ENCODE measurements at regions not wholly inside any gene's neighbourhood (a gene's known extent, or its start where the extent isn't known, plus 50 kb on each side); places are given as distances from the start of the nearest gene placed in this dataset.

GRCh38 chr12:28746734-28747325 is 402.2 kb upstream of the FAR2 start:
- TF ChIP-seq CTCF (IDR thresholded peaks at IDR 0.05; ENCODE audit: insufficient read depth, low read length) (no peak), POLR2AphosphoS5 (IDR thresholded peaks at IDR 0.05; ENCODE audit: low read depth) (no peak), GABPA (IDR thresholded peaks at IDR 0.05; ENCODE audit: low read depth) (no peak)

Data from HL-60 (cell line).